Kidney epithelial cell (primary cell): ENCODE measurements at regions not wholly inside any gene's neighbourhood (a gene's known extent, or its start where the extent isn't known, plus 50 kb on each side); places are given as distances from the start of the nearest gene placed in this dataset.

Experiments used
- DNase-seq: peaks from one replicate; pipeline ENCODE4 v3.0.0-alpha.2; 2010; ENCODE audit warnings: low read depth
- H3K27me3 ChIP-seq: 2 replicates; pipeline ENCODE4 v1.6.0; 2011; ENCODE audit warnings: low read length; ENCODE audit not compliant: control insufficient read depth, insufficient read depth
- H3K36me3 ChIP-seq: 2 replicates; pipeline ENCODE4 v1.5.1; 2011; ENCODE audit warnings: low read length; ENCODE audit not compliant: control insufficient read depth, insufficient read depth
- H3K4me3 ChIP-seq: 2 replicates; pipeline ENCODE4 v1.5.1; 2011; ENCODE audit warnings: low read depth, mild to moderate bottlenecking, control low read depth, low read length
- CTCF ChIP-seq: IDR thresholded peaks from 2 replicates; pipeline ENCODE4 v1.5.1; 2011; ENCODE audit warnings: mild to moderate bottlenecking, moderate library complexity, low read length, control low read depth, inconsistent platforms; ENCODE audit not compliant: insufficient read depth, poor library complexity, severe bottlenecking

GRCh38 chr7:153496257-153496656 lies 555.9 kb upstream of the DPP6 start:
- H3K4me3 ChIP-seq, result no peak overlapping the region
- no peak for TF ChIP-seq CTCF
- no peak for DNase-seq

DNA sequence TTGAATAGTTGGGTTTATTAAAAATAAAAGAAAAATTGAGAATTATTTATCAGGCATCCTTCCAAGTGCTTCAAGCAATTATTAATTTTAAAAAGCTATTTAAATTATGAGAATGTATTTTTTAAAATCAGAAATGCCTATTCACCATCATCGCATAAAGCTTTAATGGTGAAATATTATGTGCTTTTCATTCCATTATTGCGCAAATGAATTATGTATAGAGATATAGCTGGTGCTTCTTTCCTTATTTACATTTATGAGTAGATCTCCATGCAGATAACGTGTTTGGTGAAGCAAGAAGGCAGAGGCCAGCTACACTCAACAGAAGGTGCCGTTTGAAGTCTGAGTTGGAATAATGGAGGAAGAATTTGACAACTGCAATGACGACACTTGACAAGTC lies 549.1 kb upstream of the DPP6 start:
- H3K27me3 ChIP-seq, result no peaks in the 10 kb centered on the region
- H3K4me3 ChIP-seq, result no peak overlapping the region
- H3K36me3 ChIP-seq, result no peaks in the 10 kb centered on the region
- no peak for DNase-seq
- TF ChIP-seq CTCF, result no peak

More at GRCh38 chr7:153496257-153496656, 555.9 kb upstream of the DPP6 start:
- no peaks in the 10 kb centered on the region for H3K27me3 ChIP-seq
- no peaks in the 10 kb centered on the region for H3K36me3 ChIP-seq

- H3K4me3 ChIP-seq, result no peak overlapping the region
- no peaks in the 10 kb centered on the region for H3K36me3 ChIP-seq
- H3K27me3 ChIP-seq, result no peaks in the 10 kb centered on the region
- no peak for TF ChIP-seq CTCF
- DNase-seq, result no peak
Measured at GRCh38 chr7:153504288-153505075, 547.7 kb upstream of the DPP6 start.

DNA sequence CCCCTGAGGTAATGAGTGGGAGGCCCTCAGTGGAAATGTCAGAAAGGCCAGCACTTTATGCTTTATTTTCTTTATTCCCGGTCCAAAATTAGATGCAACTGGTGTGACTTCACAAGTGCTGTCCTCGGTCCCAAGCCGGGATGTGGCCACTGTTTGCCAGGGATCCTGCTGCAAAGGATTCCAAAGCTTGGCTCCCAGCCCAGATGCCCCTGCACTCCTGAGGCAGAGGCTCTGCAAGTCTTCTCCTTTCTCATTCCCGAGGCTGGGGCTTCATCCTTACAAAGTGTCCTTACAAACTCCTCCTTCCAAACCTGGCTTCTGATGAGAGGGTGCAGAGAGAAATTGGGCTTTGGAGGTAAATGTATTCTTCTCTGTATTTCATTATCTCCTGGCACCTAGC lies 544.3 kb upstream of the DPP6 start:
- H3K4me3 ChIP-seq, result no peak overlapping the region
- no peak for DNase-seq
- H3K36me3 ChIP-seq, result no peaks in the 10 kb centered on the region
- no peaks in the 10 kb centered on the region for H3K27me3 ChIP-seq
- no peak for TF ChIP-seq CTCF

DNA sequence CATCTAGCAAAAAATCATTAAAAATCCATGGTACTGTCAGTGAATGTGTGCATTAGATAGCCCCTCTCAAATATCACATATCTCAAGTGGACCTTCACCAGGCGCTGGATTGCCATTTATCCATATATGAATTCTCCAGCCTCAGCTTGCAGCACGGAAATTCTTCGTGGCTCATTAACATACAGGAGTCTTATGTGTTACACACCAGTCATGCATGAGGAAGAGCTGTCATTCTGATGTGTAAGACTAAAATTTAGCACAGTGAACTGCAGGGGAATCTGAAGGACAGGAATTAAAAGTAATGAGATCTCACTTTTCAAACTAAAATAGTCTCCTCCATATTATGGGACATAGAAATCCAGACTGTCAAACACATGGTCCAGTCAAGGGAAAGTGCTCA lies 542.4 kb upstream of the DPP6 start:
- Histone ChIP-seq H3K4me3 (no peak overlapping the region), H3K36me3 (no peaks in the 10 kb centered on the region), H3K27me3 (no peaks in the 10 kb centered on the region)
- TF ChIP-seq CTCF, result no peak
- no peak for DNase-seq

- no peak for TF ChIP-seq CTCF
- no peak for DNase-seq
- Histone ChIP-seq H3K27me3 (no peaks in the 10 kb centered on the region), H3K36me3 (no peaks in the 10 kb centered on the region), H3K4me3 (no peak overlapping the region)
Measured at GRCh38 chr7:153510674-153511073, 541.5 kb upstream of the DPP6 start.
